Ishikawa (cell line): ENCODE measurements at regions not wholly inside any gene's neighbourhood (a gene's known extent, or its start where the extent isn't known, plus 50 kb on each side); places are given as distances from the start of the nearest gene placed in this dataset.

ENCODE experiments used
- CEBPB ChIP-seq: IDR thresholded peaks from 2 replicates; pipeline ENCODE4 v1.6.1; 2012
- CREB1 ChIP-seq: IDR thresholded peaks from 2 replicates; pipeline ENCODE4 v1.6.1; 2012; ENCODE audit warnings: low read depth
- EGR1 ChIP-seq: IDR thresholded peaks from 2 replicates; pipeline ENCODE4 v1.6.1; 2012
- EP300 ChIP-seq: IDR thresholded peaks from 2 replicates; pipeline ENCODE4 v1.6.1; 2012; ENCODE audit warnings: borderline replicate concordance
- FOXM1 ChIP-seq: IDR thresholded peaks from 2 replicates; pipeline ENCODE4 v1.6.1; 2012; ENCODE audit warnings: low read depth, borderline replicate concordance
- NFIC ChIP-seq: IDR thresholded peaks from 2 replicates; pipeline ENCODE4 v1.6.1; 2012
- RAD21 ChIP-seq: IDR thresholded peaks from 2 replicates; pipeline ENCODE4 v1.6.1; 2012; ENCODE audit warnings: low read depth
- TAF1 ChIP-seq: IDR thresholded peaks from 2 replicates; pipeline ENCODE4 v1.6.1; 2012; ENCODE audit warnings: low read depth, mild to moderate bottlenecking
- TCF12 ChIP-seq: IDR thresholded peaks from 2 replicates; pipeline ENCODE4 v1.6.1; 2012; ENCODE audit warnings: low read depth
- TEAD4 ChIP-seq: IDR thresholded peaks from 2 replicates; pipeline ENCODE4 v1.6.1; 2012
- USF1 ChIP-seq: IDR thresholded peaks from 2 replicates; pipeline ENCODE4 v1.6.1; 2012
- YY1 ChIP-seq: IDR thresholded peaks from 2 replicates; pipeline ENCODE4 v1.6.1; 2012; ENCODE audit warnings: low read depth
- ZBTB7A ChIP-seq: IDR thresholded peaks from 2 replicates; pipeline ENCODE4 v1.6.1; 2012; ENCODE audit warnings: low read depth
- TF ChIP-seq, protein P1 (sequence below): IDR thresholded peaks from 2 replicates; pipeline ENCODE4 v1.6.1; 2012
- TF ChIP-seq, protein P2 (sequence below): IDR thresholded peaks from 2 replicates; pipeline ENCODE4 v1.6.1; 2012; ENCODE audit warnings: low read depth, mild to moderate bottlenecking

GRCh38 chr3:81416812-81417211, 344.6 kb downstream of the GBE1 start:
- no peak for TF ChIP-seq NFIC
- TF ChIP-seq EGR1 = no peak
- TF ChIP-seq TCF12 = no peak
- TF ChIP-seq ZBTB7A = no peak

DNA sequence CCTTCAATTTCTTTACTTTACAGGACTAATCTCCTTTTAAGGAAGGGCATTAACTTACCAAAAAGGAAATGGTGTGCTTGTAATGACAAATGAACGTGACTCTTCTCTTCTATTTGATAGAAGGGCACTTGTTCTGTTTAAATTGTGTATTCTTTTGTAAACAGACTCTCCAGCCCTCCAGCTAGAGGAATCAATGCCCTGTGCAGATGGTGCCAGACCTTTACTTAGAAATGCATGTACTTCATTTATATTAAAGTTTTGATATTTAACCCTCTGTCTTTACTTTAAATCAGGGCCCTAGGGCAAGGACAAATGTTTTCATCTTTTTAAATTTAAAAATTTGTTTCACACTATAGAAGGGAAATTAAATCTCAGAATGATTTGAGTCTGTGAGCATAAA, 355.1 kb downstream of the GBE1 start:
- TF ChIP-seq NFIC = no peak
- TF ChIP-seq FOXM1 = no peak
- TF ChIP-seq CEBPB = no peak
- TF ChIP-seq, protein P1, sequence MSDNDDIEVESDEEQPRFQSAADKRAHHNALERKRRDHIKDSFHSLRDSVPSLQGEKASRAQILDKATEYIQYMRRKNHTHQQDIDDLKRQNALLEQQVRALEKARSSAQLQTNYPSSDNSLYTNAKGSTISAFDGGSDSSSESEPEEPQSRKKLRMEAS = no peak
- no peak for TF ChIP-seq TEAD4
- TF ChIP-seq USF1 = no peak
- TF ChIP-seq EP300 = no peak
- no peak for TF ChIP-seq TAF1
- TF ChIP-seq EGR1 = no peak
- TF ChIP-seq ZBTB7A = no peak
- TF ChIP-seq, protein P2, sequence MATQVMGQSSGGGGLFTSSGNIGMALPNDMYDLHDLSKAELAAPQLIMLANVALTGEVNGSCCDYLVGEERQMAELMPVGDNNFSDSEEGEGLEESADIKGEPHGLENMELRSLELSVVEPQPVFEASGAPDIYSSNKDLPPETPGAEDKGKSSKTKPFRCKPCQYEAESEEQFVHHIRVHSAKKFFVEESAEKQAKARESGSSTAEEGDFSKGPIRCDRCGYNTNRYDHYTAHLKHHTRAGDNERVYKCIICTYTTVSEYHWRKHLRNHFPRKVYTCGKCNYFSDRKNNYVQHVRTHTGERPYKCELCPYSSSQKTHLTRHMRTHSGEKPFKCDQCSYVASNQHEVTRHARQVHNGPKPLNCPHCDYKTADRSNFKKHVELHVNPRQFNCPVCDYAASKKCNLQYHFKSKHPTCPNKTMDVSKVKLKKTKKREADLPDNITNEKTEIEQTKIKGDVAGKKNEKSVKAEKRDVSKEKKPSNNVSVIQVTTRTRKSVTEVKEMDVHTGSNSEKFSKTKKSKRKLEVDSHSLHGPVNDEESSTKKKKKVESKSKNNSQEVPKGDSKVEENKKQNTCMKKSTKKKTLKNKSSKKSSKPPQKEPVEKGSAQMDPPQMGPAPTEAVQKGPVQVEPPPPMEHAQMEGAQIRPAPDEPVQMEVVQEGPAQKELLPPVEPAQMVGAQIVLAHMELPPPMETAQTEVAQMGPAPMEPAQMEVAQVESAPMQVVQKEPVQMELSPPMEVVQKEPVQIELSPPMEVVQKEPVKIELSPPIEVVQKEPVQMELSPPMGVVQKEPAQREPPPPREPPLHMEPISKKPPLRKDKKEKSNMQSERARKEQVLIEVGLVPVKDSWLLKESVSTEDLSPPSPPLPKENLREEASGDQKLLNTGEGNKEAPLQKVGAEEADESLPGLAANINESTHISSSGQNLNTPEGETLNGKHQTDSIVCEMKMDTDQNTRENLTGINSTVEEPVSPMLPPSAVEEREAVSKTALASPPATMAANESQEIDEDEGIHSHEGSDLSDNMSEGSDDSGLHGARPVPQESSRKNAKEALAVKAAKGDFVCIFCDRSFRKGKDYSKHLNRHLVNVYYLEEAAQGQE = no peak
- TF ChIP-seq CREB1 = no peak
- no peak for TF ChIP-seq TCF12
- TF ChIP-seq RAD21 = no peak
- no peak for TF ChIP-seq YY1

DNA sequence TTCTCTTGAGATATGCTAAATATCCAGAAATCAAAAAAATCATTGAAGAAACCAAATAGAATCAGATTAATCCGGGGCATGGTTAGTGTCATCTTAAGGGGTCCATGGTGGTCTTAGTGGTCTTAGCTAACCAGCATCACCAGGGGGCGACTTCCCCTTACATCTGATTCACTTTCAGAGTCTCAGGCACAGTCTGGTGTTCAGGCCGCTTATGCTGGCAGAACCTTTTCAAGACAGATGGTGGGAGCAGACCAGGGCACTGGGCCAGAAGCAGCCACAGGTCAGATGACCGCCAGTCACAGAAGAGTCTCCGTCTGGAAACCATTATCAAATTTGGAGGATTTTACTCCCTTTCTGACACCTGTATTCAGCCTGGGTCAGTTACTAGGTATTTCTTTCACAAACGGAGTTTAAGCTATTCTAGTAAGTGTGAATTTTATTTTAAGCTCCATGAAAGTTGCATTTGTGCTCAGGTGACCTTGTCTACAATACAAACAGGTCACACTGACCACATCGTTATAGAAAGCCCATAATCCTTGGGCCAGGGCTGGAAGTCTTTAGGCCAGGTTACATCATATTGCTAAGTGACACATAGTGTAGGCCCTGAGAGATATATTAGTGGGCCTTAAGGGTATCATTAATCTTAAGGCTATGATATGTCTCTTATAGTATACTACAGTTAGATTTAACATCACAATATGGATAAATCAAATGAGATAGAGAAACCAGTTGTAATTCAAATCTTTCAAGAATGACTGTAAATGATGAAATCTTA, 365.5 kb downstream of the GBE1 start:
- TF ChIP-seq YY1 (no peak), USF1 (no peak), NFIC (no peak), ZBTB7A (no peak), FOXM1 (no peak), EP300 (no peak), EGR1 (no peak), TAF1 (no peak), TCF12 (no peak), TEAD4 (no peak), CEBPB (no peak)
- TF ChIP-seq, protein P2 = no peak
- TF ChIP-seq, protein P1 = no peak

GRCh38 chr3:81394651-81395524, 366.6 kb downstream of the GBE1 start:
- no peak for TF ChIP-seq TCF12
- TF ChIP-seq, protein P2 = no peak
- no peak for TF ChIP-seq USF1
- no peak for TF ChIP-seq NFIC
- no peak for TF ChIP-seq CREB1
- no peak for TF ChIP-seq EP300
- no peak for TF ChIP-seq TAF1
- TF ChIP-seq, protein P1 = no peak
